IPS-NIHi7 (cell line): ENCODE measurements at regions not wholly inside any gene's neighbourhood (a gene's known extent, or its start where the extent isn't known, plus 50 kb on each side); places are given as distances from the start of the nearest gene placed in this dataset.
A peak's percentile ranks its signal among the peaks of the same experiment; 100 is the strongest.

ENCODE experiments used
- DNase-seq: peaks from one replicate; pipeline ENCODE4 v3.0.0; 2012; ENCODE audit warnings: mixed read lengths; ENCODE audit errors: extremely low spot score

DNA sequence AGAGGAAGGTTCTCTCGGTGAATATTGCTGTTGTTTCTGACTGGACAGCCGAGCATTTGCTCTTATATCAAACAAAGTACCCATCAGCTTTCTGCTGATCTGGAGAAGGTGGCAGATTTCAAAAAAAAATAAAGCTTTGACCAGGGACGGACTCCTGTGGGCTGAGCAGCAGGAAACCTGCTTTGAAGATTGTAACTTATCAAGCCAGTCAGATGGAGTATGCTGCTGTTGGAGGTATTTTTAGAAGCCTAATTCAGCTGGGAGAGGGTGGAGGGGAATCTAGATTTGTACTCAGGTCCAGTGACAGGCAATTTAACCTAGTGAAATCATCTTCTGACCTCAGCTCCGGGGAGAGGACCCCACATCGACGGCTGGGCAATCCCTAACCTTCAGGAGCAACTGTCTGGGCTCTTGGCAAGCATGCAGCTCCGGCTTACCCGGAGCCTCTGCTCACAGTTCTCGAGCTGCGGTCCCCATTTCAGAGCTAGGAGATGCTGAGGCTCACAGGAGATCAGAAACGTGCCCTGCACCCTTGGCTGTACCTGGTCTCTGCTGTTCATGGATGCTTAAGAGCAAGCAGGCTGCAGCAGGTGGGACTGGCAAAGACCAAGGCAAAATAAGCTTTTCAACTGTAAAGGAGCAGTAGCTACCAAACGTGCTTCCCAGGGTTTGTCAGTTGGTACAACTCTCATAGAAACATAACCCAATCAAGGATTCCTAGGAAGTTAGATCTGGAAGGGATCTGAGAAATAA is 89.3 kb upstream of the ST8SIA2 start:
- no peak for DNase-seq

DNA sequence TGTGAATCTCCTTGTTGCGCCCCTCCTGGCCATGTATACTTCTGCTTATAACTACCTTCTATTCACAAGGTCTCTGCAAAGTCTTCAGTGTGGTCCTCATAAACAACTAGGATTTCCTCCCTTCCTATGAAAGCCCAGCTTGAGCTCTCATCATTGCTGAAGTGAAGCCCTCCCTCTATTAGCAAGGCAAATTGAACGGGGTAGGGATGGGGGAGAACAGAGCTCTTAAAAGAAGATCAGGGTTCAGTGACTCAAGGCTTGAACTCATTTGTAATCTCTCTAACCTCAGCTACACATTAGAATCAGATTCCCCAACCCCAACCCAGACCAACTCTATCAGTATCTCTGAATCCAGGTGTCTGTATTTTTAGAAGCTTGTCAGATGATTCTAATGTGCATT is 88.3 kb upstream of the ST8SIA2 start:
- DNase-seq = no peak

GRCh38 chr15:92306663-92307062 is 87.0 kb upstream of the ST8SIA2 start:
- DNase-seq = peak; percentile 64

GRCh38 chr15:92315144-92315543 is 78.5 kb upstream of the ST8SIA2 start:
- no peak for DNase-seq

DNA sequence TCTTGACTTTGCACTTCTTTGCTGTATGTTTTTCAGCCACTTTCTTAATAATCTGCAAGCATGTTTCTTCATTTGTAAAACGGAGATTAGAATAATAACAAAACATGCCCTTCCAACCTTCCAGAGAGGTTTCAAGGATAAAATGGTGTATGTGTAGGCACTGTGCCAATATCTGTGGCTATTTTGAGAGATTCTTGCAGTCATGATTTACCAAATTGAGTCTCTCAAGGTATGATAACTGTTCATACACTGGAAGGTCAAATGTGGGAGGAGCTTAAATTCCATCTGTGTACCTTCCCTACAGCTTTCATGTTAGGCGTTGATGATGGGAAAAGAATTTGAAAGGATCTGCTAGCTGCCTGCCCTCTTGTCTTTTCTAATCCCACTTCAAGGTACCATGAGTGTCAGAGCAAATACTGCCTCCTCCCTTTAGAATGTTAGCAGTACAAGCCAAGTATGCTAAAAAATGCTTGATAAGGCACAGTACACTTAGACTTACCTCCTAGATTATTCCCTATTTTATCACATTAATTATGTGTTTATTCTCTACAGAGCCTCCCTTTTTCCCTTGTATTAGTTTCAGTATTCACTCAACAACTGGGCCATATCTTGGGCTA is 78.0 kb upstream of the ST8SIA2 start:
- no peak for DNase-seq

DNA sequence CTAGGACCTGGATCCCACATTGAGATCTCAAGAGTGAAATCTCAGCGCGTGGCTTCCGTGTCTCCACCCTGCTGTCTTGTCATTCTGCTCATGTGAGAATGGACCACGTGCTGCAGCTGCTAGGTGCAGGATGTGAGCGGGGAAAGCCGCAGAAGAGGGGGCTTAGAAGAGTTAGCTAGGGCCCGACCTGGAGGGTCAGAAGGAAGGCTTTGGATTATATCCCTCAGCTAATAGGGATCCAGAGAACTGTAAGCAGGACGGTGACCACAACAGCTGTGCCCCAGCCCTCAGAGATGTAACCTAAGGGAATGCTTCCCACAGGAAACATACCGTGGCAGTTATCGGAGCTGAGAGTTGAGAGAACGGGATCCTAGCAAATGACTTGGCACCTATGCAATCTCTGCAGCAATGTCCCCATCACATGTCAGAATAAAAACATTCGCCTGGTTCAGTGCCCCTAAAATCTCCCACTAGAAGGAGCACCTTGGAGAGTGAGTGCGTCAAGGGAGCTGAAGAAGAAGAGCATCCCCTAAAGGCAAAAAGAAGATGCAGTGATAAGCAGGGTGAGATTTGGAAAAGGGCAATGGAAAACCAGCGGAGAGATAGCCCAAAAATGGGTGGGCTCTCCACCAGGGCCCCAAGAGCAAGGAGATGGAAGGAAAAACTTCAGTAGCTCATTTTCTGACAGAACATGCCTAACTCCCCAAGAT is 76.9 kb upstream of the ST8SIA2 start:
- no peak for DNase-seq

DNA sequence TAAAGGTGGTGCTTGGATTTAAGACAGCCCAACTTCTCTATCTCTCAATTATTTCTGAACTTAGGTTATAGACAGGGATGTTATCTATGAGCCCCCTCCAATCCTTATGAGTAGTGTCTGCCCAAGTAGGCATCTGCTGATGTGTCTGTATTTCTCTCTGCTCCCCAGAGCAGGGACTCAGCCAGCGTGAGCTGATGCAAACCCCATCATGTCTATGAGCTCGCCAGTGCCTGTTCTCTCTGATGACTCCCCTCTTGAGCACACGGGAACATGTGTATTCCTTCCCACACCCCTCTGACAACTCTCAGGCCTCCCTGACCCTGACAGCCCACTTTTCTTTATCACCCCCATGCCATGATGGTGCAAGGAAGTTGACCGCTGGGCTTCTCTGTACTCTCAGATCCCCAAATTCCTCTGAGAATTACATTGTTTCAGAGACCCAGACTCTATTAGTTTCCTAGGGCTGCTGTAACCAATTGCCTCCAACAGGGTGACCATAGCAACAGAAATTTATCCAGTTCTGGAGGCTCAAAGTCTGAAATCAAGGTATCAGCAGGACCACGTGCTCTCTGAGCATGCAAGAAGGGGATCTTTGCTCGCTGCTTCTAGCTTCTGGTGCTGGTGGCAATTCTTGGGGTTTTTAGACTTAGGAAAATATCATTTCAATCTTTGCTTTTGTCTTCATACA is 73.5 kb upstream of the ST8SIA2 start:
- no peak for DNase-seq

DNA sequence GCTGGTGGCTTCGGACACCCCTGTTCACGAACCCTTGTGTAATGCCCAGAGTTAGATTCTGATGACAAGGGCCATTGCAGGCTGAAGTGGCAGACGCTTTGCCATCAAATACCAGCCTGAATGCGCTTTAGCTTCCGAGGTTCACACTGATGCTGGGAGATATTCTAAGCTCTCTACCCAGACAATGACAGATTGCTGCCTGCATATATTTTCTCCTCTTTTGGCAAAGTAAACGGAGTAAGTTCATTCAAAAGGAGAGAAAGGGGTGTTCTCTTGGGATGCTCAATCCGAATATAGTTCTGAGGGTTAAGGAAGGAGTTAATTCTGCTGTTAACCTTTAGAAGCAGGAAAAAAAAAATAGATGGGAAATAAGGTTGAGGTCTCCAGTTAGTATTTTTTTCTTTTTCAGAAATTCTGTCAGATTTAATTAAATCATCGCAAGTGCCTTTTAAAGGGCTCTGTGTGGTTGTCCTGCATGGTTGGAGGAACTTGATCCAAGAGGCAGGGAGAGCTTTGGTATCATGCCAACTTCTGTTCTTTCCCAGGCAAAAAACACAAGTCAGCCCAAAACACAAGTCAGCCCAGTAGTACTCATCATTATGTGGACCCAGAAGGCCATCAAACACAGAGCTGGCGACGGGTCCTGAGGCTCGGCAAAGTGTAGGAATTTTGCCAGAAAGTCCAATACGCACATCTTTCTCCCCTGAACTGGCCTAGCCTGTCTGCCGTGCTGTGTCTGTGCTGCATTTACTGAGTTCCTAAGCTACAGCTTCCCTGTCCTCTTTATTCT is 70.9 kb upstream of the ST8SIA2 start:
- DNase-seq = no peak

DNA sequence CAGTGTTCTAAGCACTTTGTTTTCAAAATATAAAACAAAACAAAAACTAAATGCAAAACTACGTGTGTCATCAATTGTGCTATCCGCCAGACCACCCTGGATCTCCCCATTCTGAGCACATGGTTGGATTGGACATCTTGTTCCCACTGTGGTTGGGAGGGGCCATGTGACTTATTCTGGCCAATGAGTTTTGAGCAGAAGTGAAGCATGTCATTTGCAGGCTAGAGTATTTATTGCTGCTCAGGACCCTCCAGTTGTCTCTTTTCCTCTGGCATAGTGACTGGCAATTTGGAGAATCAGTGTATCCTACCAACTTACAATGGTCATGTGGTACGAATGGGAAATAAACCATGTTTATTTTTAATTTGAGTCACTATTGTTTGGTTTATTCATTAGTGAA is 70.2 kb upstream of the ST8SIA2 start:
- no peak for DNase-seq

GRCh38 chr15:92324101-92324963 is 69.3 kb upstream of the ST8SIA2 start:
- DNase-seq = no peak

DNA sequence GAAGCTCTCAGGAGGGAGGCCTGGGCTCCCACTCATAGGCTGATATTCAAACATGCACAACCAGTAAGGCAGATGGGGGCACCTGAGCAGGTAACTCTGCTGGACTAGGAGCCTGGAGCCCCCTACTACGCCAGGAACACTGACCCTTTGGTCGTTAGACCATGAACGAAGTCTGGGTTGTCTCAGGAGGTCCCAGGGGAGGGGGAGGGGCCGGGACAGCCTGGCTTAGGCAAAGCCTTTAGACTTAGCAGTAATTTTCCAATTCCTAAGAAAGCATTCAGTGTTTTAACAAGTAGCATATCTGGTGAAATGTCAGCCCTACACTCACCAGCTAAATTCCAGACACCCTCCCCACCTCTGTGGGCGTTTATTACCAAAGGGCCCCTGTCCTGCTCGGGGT is 67.4 kb upstream of the ST8SIA2 start:
- DNase-seq = no peak

- no peak for DNase-seq
These were observed 66.6 kb upstream of the ST8SIA2 start for GRCh38 chr15:92327033-92327432.

DNA sequence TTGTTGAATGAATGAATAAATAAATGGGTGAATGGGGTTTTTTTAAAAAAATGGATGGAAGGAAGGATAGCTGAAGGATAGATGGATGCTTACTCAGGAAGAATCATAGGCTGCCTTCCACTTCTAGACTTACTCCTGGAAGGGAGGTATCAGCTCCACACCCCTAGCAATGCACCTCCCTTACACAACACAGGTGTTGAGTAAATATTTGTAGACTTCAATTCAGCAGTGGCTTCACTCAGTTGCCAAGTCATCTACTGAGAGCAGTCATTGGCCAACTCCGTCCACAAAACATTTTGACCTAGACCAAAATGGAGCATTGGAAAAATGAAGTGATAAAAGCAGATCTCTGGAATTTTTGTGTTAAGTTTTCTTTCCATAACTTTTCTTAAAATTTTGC is 65.5 kb upstream of the ST8SIA2 start:
- DNase-seq = no peak

DNA sequence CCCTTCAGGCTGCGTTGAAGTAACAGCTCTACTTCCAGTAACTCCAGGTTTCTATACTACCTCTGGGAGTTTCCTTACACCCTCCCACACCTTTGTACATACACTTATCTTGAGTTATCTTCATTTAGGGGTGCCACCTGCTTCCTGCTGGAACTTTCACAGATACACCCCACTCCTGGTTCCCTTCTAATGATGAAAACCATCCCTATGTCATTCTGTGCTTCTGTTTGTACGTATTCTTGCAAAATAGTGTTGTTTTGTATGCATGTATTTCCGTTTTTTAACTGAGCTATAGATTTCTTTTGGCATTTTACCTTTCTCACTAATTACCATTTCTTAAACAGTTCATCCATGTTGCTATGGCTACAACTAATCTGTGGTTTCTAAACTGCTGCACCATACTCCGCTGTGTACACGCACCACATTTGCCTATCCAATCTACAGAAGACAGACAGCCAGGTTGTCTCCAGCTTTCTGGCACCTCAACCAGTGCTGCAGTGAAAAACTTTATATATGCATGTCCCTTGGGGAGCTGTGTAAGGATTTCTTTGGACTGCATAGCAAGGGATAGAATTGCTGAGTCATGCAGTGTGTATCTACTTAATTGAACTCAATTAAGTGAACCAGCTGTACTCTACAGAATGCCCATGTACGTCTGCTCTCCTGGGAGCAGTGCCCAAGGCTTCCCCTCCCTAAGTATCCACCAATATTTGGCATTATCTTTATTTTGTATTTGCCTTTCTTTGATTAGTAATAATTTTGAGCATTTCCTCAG is 61.4 kb upstream of the ST8SIA2 start:
- DNase-seq = no peak

DNA sequence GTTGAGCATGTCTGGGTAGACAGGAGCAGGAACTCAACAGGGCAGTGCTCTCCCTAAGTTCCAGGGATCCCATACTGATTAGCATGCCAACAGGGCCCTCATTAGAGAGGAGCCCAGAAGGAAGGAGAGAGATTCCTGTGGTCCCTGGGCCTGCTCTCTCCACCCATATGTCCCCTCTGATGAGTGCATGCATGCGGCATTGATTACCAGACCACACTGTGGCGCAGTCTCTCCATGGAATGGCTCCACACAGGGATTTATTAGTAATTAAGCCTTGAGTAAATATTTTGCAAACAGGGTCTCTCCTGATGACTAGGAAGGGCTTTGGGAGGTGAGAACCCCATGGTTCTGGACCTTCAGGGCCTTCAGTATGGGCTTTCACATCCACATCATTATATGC is 60.0 kb upstream of the ST8SIA2 start:
- DNase-seq = no peak

DNA sequence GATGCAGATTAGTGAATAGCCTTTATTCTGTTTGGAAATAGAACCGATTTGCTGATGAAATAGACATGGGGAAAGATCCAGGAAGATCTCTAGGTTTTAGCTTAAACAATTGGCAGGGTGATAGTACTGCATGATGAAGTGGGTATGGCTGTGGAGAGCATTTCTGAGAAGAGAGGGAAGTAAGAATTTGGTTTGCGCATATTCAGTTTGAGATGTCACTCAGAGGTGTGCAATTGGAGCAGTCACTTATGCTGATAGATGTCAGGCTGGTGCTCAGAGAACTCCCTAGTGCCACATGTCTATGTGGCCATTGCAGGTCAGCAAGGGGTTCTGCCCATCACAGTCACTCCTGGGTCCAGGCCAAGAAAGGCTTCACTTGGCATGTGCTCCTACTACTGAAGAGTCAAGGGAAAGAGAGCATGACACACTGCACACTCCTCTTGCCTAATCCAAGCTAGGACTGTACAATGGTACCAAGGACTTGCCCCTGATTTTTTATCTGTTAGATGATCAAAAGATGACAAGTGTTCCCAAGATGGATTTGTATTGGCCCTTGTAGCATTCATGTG is 57.2 kb upstream of the ST8SIA2 start:
- no peak for DNase-seq

- DNase-seq = no peak
These were observed 54.3 kb upstream of the ST8SIA2 start for GRCh38 chr15:92339361-92339760.
